GOT3 (cell line): ENCODE measurements at regions not wholly inside any gene's neighbourhood (a gene's known extent, or its start where the extent isn't known, plus 50 kb on each side); places are given as distances from the start of the nearest gene placed in this dataset.

Experiments
- DNase-seq: peaks from one replicate; lab custom pipeline; 2025; ENCODE audit warnings: mixed read lengths; lab: John Stamatoyannopoulos, UW

GRCh38 chr4:1495416-1496115, 89.3 kb upstream of the NKX1-1 start:
- no peak for DNase-seq

DNA sequence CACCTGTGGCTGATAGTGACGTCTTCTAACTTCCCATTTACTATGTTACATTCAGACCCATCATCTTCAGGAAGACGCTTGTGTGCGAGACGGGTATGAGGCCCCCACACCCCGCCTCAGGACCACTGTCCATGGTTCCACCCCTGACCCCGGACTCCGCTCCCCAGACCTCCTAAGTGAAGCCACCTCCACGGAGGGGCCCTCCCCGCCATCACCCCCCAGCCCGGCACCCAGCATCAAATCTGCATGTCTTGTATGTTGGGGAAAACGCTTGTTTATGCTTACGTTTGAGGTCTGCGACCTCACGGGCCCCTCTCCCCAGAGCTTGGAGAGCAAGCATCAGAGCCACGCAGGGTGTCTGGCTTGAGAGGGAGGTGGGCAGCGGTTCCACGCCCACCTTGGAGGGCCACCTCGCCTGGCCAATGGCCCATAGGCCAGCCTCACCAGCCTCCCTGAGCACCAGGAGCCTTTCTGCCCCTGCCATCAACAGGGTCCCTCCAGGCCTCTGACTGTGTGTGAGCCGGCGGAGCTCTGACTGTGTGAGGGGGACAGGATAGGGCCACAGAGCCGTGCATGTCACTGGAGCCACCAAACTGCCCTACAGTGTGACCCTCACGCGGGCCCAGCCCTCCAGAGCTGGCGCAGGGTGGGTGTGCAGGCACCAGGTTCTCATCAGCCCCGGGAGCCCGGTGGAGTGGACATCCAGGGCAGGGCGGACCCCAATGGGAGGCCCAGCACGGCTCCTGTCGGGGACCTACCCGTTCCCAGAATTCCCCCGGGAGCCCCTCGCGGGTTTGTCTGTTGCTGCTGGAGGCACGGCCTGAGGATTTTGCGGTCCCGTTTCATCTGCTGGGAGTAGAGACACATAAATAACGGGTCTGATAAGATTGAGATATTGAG, 88.4 kb upstream of the NKX1-1 start:
- no peak for DNase-seq

DNA sequence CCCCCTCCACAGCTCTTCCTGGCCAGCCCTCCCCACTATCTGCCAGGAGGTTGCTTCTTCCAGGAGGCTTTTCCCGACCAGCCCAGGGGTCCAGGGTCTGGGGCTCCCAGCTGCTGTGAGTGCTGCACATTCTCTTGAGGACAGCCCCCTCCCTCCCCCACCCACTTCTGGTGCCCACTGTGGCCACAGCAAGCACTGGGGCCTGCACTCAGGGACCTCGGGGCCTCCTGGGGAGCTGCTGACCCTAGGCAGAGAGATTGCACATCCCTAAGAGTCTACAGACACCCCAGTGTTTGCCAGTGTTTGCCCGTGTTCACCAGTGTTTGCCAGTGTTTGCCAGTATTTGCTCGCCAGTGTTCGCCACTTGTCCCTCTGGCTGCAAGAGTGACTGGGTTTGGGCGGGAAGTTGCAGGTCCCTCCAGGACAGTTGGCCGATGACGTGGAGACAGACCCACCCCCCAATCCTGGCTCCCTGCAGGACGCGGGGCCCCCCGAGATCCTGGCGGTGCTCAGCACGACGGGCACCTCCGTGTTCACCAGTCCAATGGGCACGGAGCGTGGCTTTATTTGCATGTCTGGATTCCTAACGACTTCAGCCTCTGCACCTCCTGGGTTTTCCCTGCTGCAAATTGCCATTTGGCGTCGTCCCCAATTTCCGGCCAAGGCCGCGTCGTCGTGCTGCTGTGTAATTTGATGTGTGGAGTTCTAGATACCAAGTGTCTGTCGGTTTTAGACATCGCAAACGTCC, 87.5 kb upstream of the NKX1-1 start:
- no peak for DNase-seq

GRCh38 chr4:1492651-1493539, 86.7 kb upstream of the NKX1-1 start:
- DNase-seq = no peak

DNA sequence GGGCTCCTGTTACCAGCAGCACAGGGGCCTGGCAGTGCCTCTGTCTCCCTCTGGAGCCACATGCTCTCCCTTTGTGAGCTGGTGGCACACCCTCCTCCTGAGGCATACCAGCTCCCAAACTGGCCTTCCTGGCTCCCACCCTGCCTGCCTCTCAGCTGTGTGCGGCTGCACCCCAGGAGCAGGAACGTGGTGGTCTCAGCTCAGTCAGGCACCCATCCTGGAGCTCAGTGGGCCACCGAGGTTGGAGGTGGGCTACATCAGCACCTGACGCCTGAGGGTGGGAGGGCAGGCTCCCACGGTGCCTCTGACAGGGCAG, 85.9 kb upstream of the NKX1-1 start:
- DNase-seq = no peak

DNA sequence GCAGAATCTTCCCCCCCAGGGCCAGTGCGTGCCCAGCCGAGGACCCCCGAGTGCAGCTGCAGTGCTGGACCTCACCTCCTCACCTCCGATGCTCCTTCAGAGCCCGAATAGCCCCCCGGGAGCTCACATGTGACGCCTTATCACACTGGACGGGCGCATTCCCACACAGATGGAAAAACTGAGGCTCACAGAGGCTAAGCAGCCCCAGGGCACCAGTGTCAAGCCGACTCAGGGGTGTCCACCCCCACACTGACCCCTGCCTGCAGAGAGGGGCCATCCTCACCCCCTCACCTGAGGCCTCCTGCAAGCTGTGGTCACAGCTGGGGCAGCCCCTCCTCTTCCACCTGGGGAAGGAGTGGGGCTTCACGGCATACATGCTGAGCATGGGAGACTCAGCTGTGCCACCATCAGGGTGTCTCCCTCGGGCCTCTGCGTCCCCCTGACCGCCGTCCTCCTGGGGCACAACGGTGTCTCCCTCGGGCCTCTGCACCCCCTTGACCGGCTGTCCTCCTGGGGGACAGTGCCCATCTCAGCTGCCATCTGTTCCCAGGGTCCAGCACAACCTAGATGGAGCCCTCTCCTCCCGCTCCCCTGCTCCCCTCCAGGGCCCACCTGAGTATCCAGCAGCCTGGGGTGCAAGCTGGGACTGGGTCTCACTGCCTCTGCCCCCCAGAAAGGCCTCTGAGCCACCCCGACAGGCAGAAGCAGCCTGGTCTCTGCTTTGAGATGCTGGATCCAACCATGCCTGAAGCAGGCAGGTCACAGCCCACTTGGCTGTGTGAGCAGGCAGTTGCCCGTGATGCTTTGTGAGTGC, 85.3 kb upstream of the NKX1-1 start:
- DNase-seq = no peak

DNA sequence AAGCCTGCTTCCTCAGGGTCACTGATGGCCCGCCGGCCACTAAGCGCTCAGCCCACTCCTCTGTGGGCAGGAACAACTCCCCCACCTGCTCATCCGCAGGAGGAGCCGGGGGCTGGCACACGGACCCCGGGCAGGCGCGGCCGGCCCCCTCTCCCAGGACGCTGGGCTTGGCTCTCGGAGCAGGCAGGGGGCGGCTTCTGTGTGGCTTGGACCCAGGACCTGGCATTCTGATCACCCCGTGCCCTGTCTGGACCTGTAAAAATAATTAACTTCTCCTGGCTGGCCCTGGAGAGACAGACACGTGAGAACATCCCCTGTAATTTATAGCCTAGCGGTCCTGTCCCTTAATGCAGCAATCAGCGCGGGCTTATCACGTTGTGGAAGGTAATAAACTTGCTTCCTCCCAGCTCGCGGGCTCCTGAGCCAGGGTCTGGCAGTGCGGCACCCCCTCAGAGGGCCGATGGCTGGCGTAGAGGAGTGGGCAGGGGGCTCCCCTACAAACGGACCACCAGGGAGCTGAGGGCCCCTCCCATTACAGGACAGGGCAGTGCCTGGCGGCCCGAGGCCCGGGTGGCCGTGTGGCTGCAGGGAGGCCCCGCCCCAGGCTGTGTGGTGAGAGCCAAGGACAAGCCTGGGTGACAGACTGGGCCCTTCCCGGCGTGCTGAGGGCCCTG, 84.5 kb upstream of the NKX1-1 start:
- DNase-seq = no peak

- DNase-seq = no peak
Observed at GRCh38 chr4:1490011-1490653, 83.9 kb upstream of the NKX1-1 start.

GRCh38 chr4:1489639-1489995, 83.4 kb upstream of the NKX1-1 start:
- DNase-seq = no peak

DNA sequence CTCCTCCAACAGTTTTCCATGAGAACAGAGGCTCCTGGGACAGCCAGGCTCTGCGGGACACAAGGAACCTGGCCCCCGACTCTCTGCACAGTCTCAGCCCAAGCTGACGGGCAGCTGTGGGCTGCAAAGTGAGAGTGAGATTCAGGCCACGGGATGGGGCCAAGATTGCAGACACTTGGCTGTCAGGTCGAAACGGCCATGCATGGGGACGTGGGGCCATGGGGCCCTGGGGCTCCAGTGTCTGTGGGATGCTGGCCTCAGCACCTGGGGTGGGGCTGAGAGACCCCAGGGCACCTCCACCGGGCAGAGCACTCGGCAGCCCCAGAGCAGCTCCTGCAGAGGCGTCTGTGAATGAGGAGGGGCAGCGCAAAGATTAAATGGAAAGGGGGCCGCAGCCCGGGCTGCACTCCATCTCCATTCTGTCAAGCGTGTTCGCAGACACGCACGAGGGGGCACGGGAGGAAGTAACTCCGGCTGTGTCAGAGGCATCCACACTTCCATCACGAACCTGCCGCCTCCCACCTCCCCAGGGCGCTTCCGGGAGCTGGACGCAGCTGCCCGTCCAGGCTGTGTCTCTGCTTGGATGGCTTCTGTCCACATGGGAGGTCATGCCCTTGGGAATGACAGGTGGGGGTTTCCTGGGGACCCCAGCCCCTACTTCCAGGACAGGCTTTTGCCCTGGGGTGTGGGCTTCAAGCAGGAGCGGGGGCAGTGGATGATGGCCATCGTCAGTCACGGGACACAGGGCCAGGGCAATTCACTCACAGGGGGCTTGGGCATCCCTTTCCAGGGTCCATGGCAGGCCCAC, 82.8 kb upstream of the NKX1-1 start:
- DNase-seq = no peak

- DNase-seq = no peak
Observed at GRCh38 chr4:1488357-1488756, 82.1 kb upstream of the NKX1-1 start.

GRCh38 chr4:1487761-1488160, 81.5 kb upstream of the NKX1-1 start:
- DNase-seq = no peak

GRCh38 chr4:1487106-1487505, 80.9 kb upstream of the NKX1-1 start:
- DNase-seq = no peak

GRCh38 chr4:1485280-1485679, 79.0 kb upstream of the NKX1-1 start:
- no peak for DNase-seq

- DNase-seq = no peak
Observed at GRCh38 chr4:1480720-1481119, 74.5 kb upstream of the NKX1-1 start.

GRCh38 chr4:1479454-1479853, 73.2 kb upstream of the NKX1-1 start:
- no peak for DNase-seq

DNA sequence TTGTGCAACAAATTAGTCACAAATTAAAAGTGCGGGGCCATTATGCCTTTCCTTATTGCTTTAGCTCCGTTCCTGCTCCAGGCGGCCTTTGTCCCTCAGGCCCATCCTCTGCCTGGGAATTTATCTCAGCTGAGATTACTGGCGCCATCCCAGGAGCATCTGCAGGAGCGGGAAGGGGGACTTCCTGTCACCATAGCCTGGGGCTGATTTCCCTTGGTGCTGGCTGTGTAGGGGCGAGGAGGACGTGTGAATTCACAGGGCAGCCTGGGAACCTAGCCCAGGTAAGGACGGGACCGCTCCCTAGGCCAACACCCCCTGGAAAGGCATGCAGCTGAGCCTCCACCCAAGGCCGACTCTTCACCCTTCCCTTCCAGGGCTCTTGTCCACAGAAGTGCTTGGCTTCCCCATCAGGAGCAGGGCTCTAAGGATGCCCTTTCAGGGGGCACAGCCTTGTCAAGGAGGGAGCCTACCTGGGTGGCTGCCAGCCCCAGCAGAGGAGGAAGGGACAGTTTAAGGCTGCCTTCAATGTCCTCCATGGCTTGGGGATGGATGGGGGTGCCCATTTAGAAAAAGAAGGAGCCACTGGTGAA, 72.6 kb upstream of the NKX1-1 start:
- no peak for DNase-seq

GRCh38 chr4:1477045-1477840, 71.0 kb upstream of the NKX1-1 start:
- DNase-seq = no peak
